Right kidney (tissue), 1 donor: ENCODE measurements at regions not wholly inside any gene's neighbourhood (a gene's known extent, or its start where the extent isn't known, plus 50 kb on each side); places are given as distances from the start of the nearest gene placed in this dataset.

Experiments used
- DNase-seq: peaks from one replicate; pipeline ENCODE4 v3.0.0-alpha.2; 2016

DNA sequence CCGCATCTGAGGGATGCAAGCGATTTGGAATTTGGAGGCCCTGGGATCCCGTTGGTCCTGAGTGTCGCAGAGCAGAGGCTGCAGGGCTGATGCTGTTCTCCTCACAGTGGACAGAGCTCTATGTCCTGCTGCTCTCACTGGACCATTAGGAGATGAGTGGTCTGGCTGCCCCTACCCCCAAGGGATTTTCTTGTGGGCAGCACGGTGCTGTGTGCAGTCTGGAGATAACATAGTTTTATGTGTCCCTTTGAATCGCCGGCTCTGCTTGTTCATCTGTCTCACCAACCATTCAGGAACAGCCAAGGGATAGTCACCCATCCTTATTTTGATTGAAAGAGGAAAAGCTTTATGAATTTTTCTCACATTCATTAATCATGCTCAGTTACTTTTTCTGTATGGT is 49.9 kb downstream of the CHRM3 start:
- no peak for DNase-seq

- DNase-seq = no peak
These were observed 51.5 kb downstream of the CHRM3 start for GRCh38 chr1:239437822-239438221.

GRCh38 chr1:239438891-239439290 is 52.5 kb downstream of the CHRM3 start:
- no peak for DNase-seq

GRCh38 chr1:239443361-239443760 is 57.0 kb downstream of the CHRM3 start:
- DNase-seq = no peak

- DNase-seq = no peak
These were observed 60.2 kb downstream of the CHRM3 start for GRCh38 chr1:239446611-239447010.

GRCh38 chr1:239448911-239449310 is 62.5 kb downstream of the CHRM3 start:
- no peak for DNase-seq

- no peak for DNase-seq
These were observed 69.4 kb downstream of the CHRM3 start for GRCh38 chr1:239455743-239456142.

- DNase-seq = no peak
These were observed 70.4 kb downstream of the CHRM3 start for GRCh38 chr1:239456788-239457187.

DNA sequence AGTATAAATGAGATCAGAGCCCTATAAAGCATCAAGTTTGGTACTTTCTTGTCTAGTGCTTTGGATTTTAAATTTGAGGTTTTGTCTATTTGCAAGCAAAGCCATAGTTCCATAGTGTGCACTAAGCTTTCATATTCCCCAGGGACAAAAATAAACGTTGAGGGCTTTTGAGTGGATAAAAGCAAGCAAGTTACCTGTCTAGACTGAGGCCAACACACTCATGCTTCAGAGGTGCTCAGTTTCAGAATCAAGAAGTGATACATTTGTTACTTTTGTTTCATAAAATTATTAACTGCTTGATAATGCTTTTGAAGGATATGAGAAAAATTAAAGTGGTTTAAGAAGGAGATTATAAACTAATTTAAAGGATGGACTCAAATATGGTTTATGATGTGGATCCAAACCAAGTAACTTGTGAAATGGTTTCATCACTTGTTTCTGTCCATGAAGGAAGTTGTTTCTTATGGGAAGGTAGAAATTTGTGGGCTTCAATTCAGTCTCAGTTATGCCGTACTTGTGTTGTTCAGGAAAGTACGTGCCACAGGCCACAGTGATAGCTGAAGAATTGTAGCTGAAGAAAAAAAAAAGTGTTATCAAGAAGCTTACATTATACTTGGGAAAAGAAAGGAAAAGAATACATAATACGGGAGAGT is 71.2 kb downstream of the CHRM3 start:
- no peak for DNase-seq

DNA sequence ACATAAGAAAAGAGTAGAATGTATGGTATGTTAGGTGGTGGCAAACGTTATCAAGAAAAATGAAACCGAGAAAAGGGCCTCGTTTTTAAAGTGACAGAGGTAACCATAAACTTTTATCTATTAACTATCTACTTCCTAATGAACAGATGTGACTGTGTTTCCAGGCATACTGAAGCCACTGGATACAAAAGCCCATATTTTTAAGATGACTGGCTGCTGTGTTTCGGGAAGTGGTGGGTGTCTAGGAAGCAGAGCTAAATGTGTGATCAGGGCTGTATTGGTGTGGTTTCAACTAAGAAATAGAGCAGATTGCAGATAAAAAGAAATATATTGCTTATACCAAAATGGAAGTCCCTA is 71.8 kb downstream of the CHRM3 start:
- DNase-seq = no peak

DNA sequence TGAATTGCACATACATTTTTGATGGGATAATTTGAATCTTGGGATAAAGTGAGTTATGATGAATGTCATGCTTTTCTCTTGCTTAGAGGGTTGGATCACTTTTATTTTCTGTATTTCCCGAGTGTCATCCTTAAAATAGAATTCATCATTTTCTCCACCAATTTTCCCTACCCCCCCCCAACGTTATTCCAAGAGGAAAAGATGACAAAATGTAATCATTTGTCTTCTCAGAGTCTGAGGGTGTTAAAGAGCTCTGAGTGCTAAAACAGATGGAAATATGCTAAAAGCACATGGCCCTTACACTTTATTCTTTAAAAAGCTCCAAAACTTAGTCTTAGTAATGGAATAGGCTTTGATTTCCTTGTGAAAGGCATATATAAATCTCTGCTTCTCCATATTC is 81.4 kb downstream of the CHRM3 start:
- DNase-seq = no peak

- no peak for DNase-seq
These were observed 91.7 kb downstream of the CHRM3 start for GRCh38 chr1:239478069-239478468.

GRCh38 chr1:239483391-239483790 is 97.0 kb downstream of the CHRM3 start:
- DNase-seq = no peak

DNA sequence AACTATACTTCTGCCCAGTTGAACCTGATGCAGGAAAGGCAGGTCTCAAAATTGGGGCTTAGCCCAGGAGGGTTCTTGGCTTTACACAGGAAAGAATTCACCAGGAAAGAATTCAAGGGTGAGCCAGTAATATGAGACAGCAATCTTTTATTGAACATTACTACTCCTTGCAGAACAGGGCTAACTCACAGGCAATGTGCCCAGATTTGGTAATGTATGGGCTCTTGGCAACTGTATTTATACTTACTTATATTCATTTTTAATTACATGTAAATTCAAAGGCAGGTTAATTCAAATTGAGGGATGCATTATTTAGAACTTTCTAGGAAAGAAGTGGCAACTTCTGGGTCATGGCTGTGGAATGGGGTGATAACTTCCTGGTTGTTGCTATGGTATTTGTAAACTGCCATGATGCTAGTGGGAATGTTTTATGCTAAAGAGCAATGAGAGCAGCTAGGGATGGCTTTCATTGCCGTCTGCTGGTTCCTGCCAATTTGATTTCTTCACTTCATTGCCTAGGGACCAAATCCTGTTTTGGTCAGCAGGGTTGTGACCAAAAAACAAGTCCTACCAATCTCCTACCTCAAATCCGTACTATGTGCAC is 107.5 kb downstream of the CHRM3 start:
- no peak for DNase-seq

- DNase-seq = no peak
These were observed 118.7 kb downstream of the CHRM3 start for GRCh38 chr1:239505094-239505493.

- DNase-seq = no peak
These were observed 121.5 kb downstream of the CHRM3 start for GRCh38 chr1:239507826-239508225.

DNA sequence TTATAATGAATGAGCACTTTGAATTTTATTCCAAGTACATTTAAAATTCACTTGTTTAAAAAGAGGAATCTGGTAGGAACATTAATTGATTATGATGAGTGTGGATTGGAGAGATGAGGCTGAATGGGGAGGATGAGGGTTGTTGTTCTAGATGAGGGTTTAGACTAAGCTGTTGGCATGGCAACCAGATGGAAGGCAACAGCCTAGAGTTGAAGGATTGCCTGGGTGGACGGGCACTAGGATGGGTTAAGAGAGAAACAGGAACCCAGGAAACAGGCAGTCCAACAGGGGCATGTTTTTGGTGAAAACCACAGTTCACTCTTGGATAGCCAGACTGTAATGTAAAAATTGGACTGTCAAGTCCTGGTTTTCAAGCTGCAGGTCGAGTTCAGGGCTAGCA is 125.5 kb downstream of the CHRM3 start:
- DNase-seq = no peak

DNA sequence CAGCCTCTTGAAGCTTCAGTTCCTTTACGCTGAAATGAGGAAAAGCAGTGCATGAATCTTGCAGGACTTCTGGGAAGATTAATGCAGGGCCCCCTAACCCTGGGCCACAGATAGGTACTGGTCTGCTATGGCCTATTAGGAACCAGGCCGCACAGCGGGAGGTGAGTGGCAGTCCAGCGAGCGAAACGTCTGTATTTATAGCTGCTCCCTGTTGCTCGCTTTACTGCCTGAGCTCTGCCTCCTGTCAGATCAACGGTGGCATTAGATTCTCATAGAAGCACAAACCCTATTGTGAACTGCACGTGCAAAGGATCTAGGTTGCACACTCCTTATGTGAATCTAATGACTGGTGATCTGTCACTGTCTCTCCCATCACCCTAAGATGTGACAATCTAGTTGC is 130.2 kb downstream of the CHRM3 start:
- no peak for DNase-seq

GRCh38 chr1:239526391-239526790 is 140.0 kb downstream of the CHRM3 start:
- DNase-seq = no peak

- DNase-seq = no peak
These were observed 140.8 kb downstream of the CHRM3 start for GRCh38 chr1:239527051-239527693.

GRCh38 chr1:239536165-239536849 is 149.9 kb downstream of the CHRM3 start:
- no peak for DNase-seq

DNA sequence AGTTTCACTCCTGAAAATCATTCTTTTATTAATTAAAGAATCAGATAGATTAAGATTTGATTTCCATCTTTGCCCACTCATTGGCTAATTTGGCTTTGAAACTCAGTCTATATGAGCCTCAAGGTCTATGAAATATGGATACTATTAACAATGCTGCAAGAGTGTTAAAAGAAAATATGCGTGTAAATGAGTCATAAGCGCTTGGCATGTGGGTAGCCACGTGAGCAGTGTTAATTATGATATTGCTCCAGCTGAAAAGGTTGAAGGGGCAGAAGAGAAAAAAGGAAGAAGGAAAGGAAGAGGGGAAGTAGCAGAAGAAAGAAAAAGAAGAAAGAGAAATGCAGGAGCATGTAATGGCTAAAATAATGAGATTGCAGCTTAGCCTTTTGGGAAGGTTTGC is 151.4 kb downstream of the CHRM3 start:
- DNase-seq = no peak

DNA sequence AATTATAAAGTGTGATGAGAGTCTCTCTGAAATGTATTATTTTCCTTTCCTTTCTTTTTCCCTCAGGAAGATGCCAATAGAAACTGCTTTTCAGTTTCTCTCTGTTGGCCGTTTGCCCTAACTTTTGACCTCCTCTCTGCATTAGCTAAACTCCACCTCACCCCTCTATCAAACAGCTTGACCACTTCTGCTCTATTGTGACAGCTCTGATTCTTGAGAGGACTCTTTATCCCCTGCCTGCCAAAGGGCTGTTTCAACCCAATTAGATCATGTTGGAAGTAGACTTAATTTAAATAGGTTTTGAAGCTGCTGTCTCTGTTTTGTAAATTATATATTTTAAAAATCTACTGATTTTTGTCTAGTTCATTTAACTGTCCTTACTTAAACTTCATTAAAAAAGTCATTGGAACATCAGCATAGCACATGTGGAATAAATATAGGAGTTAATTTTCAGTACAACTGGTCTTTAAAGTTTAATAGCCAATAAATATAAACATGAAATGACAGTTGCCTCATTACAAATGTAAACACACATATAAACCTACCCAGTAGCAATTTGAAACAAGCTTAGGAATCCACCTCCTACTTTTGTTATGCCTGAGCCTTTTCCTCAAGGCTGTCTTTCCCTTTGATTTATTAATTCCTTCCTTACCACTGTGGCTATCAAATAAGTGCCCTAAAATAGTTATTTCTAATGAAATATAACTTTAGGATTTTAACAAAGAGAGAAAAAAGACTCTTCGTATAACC is 152.0 kb downstream of the CHRM3 start:
- DNase-seq = no peak
